Posterior vena cava (tissue), 2 donors: ENCODE measurements at regions not wholly inside any gene's neighbourhood (a gene's known extent, or its start where the extent isn't known, plus 50 kb on each side); places are given as distances from the start of the nearest gene placed in this dataset.

ENCODE experiments used
- DNase-seq: peaks from one replicate; pipeline ENCODE4 v3.0.0-alpha.2; 2020; ENCODE audit warnings: low spot score
- intact Hi-C, 2 donors: fragments of 100-400 bp; cut with DNase I; formaldehyde crosslinking; loops; one replicate each; pipeline versions ENCODE4 v1.14.1 to v1.14.2; 2022 to 2023
- donor health status: DM: yes; HTN: yes; CAD: no.
- donor health status: DM: yes; HTN: yes; CAD: no.

DNA sequence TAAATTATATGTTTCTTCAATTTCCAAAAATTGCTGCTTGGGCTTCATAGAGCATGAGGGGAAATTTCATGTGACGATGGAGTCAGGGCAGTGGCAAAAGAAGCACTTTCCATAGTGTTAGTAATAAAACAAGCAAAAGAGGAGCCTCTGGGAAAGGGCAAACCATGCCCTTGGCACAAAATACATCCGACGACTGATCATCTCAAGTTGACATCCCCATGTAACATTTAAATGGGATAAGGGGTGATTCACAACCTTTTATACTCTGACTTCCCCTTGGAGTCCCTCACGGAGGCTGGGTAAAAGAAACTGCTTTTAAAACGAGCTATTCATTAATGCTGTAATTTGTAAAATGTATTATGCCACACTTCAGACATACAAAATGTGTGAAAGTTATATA is 161.4 kb upstream of the DMRT1 start:
- intact Hi-C loops, result loop anchor here (5.0 to 10.0 kb wide), 2 partner anchors 53 to 55 kb away; no protein-coding TSS in a partner anchor
- no peak for DNase-seq

DNA sequence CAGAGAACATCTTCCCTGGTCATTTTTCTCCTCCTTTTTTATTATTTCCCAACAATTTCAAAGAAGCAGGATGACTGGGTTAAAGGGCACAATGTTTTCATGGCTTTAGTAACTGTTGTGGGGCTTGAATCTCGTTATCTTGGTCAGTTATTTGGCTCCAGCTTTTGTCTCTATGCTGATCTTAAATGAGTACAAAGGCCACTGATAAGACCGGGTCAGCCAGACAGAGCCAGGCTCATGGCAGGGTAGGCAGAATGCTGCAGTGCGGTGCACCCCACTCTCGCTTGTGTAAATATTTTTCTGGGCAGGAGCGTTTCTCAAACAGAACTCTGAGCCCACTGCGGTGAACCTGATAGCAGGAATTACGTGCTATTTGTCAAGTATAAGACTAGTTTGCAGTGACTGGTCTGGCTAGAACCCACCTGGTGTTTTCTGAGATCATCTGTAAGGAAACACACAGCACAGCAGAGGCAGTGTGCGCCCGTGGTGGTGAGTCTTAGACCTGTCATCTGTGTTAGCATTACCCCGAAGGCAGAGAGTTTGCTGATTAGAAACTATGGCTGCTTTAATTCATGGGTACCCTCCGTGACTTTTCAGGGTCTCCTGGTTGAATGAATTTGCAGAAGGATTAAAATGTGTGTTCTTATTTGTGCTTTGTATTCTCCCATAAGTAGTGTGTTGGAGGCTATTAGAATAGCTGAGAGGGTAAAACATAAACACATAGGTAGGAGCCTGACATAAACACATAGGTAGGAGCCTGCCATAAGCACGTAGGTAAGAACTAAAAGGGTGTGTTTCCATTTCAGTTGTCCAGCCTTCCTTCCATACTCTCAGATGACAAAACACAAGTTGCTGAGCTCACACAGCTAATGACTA is 158.6 kb upstream of the DMRT1 start:
- intact Hi-C loops, result loop anchor here (5.0 to 10.0 kb wide), 2 partner anchors 56 to 58 kb away; no protein-coding TSS in a partner anchor
- DNase-seq, result no peak

DNA sequence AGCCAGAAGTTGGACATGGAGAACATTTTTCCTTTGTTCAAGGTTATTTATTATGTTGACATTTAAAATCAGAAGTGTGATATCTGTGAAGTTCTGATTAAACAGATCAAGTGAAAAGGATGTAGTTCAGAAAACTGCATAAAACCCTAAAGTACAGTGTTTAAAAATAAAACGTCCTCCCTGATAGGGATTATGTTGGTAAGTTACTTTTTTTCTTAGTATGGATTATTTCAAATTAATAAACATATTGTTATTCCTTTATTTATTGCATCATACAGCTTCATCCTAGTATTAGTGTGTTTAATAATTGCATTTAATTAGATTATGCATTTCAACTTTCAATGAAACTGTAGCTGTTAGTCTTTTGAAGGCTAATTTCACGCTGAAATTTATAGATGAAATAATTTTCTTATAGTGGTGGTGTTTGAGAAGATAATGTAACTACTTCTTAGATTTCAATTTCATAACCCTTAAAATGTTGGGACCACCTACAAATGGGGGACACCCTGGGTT is 157.9 kb upstream of the DMRT1 start:
- DNase-seq, result no peak
- intact Hi-C loops, result loop anchor here (5.0 to 10.0 kb wide), 2 partner anchors 56 to 59 kb away; no protein-coding TSS in a partner anchor

DNA sequence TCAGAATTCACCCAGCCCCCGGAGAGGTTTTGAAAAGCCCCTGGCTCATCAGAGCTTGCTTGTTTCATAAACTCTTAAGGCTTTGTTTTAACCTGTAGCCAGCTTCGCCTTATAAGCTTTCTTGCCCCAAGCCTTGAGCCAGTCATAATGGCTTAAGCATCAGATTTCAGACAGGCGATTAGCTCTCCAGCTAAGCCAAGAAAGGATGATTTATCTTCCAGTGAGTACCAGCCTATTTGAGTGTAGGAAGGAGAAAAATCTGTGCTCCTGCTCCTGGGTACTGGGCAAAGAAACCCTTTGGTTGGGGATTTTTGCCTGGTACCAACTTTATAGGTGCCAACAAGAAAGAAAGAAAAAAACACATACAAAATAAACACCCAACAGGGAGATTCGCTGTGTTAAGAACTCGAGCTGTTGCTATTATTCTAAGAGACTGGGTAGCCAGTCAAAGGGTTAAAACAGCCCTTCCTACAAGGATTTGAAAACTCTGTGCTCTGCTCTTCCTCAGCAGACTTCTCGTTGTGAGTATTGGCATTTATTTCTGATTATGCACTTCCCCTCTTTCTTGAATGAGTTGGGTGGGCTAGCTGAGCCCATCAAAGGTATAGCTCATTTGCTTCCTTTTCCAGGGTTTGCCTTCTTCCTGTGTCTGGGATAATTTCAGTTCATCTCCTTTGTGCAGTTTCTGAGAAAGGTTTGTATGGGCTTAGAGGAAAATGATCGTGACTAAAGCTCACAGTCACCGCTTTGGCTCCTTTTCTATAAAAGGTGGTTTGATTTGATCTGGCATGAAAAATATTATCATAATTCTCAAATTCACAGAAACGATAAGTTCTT is 157.2 kb upstream of the DMRT1 start:
- no peak for DNase-seq
- intact Hi-C loops, result loop anchor here (5.0 to 10.0 kb wide), 2 partner anchors 57 to 59 kb away; no protein-coding TSS in a partner anchor

DNA sequence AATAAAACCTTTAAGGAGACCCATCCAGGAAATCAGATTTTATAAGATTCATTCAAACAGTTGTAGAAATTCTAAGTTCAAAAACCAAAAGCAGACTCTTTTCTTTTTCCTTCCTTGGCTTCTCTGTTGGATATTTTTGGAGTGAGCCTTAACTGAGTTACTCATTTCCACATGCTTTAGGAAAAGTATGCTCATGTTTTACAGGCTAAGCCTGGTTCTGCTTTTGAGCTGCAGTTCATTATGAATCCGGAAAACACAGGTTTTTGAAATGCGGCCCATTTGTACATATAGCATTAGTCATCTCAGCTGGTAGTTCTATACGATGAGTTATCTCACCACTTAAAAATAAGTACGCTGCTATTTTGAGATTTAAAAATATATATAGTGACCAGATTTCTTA is 156.6 kb upstream of the DMRT1 start:
- DNase-seq, result no peak
- intact Hi-C loops, result loop anchor here (5.0 to 10.0 kb wide), 3 partner anchors 52 to 60 kb away; no protein-coding TSS in a partner anchor

DNA sequence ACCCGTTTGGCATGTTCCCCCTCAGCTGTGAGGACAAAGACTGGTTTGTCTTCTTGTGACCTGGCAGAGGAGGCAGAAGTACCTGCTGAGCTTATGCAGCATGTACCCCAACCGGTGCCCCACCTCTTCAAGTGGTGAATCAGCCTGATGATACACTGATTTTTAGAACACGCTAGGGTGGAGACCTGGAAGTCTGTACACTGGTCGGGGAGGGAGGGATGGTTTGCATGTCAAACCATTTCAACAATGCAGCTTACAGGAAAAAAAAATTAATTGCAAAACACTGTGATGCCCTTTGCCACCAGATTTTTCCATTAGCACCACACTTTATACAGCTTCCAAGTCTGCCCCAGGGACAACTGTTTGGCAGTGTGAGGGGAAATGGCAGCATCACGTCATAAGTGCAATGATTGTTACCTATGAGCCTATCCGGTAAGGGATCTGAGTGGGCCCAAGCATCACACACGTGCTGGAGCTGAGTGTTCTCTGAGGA is 155.1 kb upstream of the DMRT1 start:
- no peak for DNase-seq
- intact Hi-C loops, result loop anchor here (5.0 to 10.0 kb wide), 2 partner anchors 51 to 62 kb away; no protein-coding TSS in a partner anchor

DNA sequence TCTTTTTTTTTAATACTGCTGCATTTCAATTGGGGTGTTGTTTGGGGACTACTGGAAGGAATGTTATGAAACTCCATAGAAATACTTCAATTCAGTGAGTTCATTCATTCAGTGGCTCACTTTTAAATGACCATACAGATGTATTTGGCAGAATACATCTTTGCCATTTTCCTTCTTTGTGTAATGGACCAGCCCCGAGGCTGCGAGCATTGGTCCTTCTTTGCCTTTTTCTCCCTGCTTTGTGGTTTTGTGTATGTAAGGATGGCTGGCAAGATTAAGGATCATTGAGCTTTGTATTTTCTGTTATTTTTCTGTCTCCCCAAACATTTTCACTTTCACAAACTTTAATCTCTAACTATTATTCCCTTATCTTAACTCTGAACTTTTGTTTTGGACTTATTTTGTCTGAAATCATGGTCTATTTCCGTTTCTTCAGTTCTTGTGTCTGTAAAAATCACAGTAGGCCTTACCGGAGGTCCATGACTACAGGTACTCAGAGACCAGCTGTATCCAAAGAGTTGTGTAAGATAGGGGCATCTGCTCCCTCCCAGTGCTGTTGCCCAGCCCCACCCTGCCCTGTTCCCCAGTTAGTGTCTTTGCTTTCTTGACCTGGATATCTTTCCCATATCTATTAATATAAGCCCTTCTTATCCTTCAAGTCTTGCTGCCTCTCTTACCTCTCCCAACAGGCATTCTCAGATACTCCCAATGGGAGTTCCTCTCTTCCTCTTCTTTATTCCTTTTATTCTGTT is 154.3 kb upstream of the DMRT1 start:
- DNase-seq, result no peak
- intact Hi-C loops, result loop anchor here (5.0 to 10.0 kb wide), 2 partner anchors 50 to 62 kb away; no protein-coding TSS in a partner anchor

DNA sequence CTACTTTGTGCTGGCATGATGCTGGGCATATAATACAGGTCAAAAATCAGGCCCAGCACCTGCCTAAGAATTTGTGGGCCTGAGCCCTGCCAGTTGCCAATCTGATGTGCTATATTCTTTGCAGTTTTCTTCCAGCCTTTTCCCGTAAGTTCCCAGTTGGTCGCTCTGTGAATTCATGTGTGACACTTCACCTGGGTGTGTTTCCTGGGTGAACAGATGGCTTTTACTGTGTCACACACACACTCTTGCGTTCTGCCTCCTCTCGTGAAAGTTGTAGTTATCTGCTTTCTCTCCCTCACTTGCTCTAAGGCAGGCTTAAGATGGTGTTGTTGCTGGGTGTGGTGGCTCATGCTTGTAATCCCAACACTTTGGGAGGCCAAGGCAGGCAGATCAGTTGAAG is 153.5 kb upstream of the DMRT1 start:
- no peak for DNase-seq
- intact Hi-C loops, result loop anchor here (5.0 to 10.0 kb wide), 2 partner anchors 49 to 63 kb away; no protein-coding TSS in a partner anchor

DNA sequence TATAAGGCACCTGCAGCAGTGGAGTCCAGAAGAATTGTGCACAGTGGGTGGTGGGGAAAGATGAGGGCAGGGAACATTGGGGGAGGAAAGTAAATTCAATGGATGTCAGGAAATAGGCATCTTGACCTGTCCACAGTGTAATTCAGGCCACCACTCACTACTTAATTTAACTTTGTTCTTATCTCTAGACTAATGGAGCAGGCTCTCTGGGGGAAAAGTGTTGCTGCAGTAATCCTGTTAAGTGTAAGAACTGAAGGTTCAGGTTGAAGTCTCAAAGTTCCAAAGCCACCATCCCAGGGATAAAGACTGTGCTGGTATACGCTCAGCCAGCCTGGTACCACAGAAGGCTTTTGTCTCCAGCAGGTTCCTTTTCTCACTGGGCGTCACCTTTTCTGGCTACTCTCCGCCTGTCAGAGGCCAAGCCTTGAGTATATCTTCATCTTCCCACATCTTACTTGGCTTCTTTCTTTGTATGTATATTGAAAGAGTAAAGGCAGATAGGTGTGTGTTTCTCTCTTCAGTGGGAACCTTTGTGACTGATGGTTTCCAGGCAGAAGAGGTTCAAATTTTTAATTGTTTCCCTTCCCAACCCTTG is 150.9 kb upstream of the DMRT1 start:
- intact Hi-C loops, result no loop called here
- DNase-seq, result no peak

DNA sequence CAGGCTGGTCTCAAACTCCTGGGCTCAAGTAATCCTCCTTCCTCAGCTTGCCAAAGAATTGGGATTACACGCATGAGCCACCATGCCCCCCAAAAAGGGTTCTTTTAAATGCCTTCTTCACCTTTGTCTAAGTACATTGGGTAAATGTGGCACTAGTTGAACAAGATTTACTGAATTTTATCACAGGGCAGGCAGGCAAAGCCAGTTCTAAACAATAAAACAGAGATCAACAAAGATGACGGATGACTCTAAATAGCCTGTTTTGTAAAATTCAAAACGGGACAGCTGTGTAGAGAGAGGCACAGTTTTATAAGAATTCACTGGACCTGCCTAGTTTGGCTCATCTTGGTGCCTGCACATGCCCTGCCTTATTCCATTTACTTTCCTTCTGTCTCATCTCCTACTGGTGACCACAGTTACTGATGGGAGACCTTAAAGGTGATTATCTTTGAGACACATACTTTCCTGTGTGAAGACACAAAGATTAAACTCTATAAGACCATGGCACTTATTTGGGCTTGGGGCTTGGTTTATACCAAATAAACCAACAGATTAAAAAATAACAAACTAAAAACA is 149.6 kb upstream of the DMRT1 start:
- DNase-seq, result no peak
- intact Hi-C loops, result no loop called here

DNA sequence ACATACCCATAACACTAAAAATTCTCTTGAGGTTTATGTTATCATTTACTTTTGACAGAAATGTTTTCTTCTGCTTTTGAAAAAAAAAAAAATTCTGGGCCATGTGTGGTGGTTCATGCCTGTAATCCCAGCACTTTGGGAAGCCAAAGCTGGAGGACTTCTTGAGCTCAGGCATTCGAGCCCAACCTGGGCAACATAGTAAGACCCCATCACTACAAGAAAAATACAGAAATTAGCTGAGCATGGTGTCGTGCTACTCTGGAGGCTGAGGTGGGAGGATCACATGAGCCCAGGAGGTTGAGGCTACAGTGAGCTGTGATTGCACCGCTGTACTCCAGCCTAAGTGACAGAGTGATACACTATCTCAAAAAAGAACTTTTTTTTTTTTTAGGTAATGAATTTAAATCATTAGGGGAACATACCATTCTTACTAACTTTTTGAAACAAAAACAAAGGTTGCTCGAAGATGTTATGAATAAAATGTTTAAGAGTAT is 148.8 kb upstream of the DMRT1 start:
- no peak for DNase-seq
- intact Hi-C loops, result no loop called here

DNA sequence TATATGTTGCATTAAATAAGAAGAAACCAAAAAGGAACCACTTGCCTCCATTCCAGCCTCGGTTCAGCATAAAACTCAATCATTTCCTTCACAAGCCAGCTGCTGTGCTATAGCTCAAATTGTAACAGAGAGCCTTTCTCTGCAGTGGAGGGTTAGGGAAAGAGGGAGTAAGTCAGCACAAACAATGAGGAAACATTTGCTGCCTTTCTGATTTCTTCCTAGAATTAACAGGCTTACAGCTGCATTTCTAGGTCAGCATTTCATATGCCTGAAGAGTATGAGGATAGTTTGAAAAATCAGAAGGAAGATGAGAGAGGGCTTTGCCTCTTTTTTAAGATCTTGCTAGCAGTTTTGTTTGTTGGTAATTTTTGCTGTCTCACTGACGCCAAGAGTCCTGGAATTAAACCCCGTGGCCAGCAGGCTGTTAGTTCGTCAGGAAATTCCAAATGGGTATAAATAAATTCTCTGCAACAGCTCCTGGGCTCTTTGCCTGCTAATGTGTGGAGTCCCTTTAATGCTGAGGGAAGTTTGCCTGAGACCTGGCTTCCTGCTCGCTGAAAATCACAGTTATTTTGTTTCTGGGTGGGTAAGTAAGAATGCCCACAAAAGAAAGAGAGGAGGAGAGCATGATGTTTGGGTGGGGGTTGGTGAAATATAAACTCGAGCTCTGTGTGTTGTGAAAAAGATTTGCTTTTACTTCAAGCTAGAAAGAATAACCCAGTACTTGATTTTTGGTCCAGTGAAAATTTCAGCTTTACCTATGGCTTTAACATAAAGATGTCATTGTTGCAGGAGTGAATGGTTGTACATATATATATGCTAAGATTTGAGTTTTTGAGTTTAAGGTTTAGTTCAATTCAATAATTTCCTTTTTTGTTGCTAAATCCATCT is 148.1 kb upstream of the DMRT1 start:
- DNase-seq, result no peak

DNA sequence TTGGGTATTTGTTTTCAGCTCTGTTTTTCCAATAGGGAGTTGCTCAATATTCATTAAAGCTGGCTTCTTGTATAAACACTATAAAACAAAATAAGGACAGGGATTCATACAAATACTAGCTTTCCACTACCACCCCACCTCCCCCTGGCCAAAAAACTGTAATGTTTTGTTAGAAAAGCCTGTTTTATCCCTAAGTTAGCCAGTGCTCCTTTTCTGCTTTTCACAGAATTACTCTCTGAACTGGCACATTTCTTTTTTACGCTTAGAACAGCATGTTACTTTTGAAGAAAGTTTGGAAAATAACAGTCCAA is 147.4 kb upstream of the DMRT1 start:
- intact Hi-C loops, result no loop called here
- no peak for DNase-seq

More for the DNA sequence above, 148.1 kb upstream of the DMRT1 start:
- intact Hi-C loops, result no loop called here

DNA sequence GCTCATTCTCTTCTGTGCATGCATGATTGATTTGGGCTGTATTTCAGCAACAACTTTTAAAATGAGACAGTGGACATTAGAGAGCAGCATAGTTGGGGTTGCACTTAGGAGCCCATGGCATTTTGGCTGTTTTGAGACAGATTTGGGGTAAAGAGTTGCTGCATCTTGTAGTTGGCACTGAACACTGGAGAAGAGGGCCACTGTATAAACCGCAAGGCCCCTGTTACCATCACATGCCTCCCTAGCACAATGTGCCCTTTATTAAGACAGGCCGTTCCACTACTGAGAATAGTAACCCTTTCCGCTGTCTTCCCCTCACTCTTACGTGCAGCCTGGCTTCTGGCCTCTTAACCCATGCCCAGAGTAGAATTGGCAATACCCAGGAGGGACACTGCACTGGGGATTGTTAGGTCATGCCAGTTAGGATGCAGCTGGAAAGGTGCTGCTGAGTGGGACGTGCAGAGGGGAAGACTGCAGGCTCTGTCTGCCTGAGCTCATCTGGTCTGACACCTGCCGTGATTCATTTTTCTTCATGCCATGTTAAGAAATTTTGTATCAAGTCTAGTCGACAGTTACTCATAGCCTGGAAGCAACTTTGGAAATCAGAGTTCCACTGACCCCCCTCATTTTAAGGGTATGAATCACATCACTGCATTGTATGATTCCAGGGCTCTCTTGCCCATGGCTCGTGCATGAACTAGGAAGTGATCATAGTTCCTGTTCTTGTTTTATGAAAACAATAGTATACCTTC is 146.9 kb upstream of the DMRT1 start:
- DNase-seq, result no peak
- intact Hi-C loops, result no loop called here

DNA sequence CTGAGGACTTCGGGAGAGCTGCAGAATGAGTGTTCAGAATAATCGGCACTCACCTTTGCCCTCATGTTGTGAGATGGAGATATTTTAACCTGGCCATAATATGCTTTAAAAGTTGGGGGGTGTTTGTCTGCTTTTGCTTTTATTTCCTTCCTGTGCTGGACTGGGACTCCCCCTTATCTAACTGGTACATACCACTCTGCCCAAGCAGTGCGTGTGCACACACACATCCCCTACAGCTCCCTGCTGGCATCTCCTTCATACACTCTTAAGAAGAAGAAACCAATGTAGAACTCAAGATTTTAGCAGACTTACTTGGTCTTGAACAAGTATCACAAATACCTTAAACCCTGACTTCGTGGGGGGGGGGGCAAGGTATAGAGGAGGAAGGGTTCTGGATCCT is 146.2 kb upstream of the DMRT1 start:
- intact Hi-C loops, result no loop called here
- DNase-seq, result no peak
